ENCODE measurements at regions not wholly inside any gene's neighbourhood (a gene's known extent, or its start where the extent isn't known, plus 50 kb on each side); places are given as distances from the start of the nearest gene placed in this dataset.

- Mint-ChIP-seq H3K27me3 (peaks cover 65% of the 10 kb centered on the region), H3K27ac (ENCODE audit: low read depth) (no peak overlapping the region)
Observed at GRCh38 chr5:176727528-176727900, 80.2 kb downstream of the TSPAN17 start.

GRCh38 chr5:176727983-176728675, 80.8 kb downstream of the TSPAN17 start:
- ATAC-seq (replicated peaks; ENCODE audit: extremely low read depth, poor library complexity, severe bottlenecking) (no peak), DNase-seq (ENCODE audit: low spot score in 2 of 2) (no peak)
- peaks cover 2% of the 10 kb centered on the region for H3K36me3 Mint-ChIP-seq (ENCODE audit: insufficient read depth)
- H3K4me1 Mint-ChIP-seq = peaks cover 15% of the 10 kb centered on the region
- H3K9me3 Mint-ChIP-seq = no peaks in the 10 kb centered on the region
- H3K4me3 Mint-ChIP-seq = no peak overlapping the region
- peaks cover 72% of the 10 kb centered on the region for H3K27me3 Mint-ChIP-seq
- H3K27ac Mint-ChIP-seq (ENCODE audit: low read depth) = no peak overlapping the region

More at GRCh38 chr5:176727528-176727900, 80.2 kb downstream of the TSPAN17 start:
- H3K4me1 Mint-ChIP-seq = peaks cover 20% of the 10 kb centered on the region
- H3K9me3 Mint-ChIP-seq = no peaks in the 10 kb centered on the region
- H3K36me3 Mint-ChIP-seq (ENCODE audit: insufficient read depth) = peaks cover 2% of the 10 kb centered on the region
- H3K4me3 Mint-ChIP-seq = no peak overlapping the region
- no peak for ATAC-seq (replicated peaks; ENCODE audit: extremely low read depth, poor library complexity, severe bottlenecking)
- no peak for DNase-seq (ENCODE audit: low spot score in 2 of 2)

- Mint-ChIP-seq H3K4me3 (no peak overlapping the region), H3K36me3 (ENCODE audit: insufficient read depth) (no peaks in the 10 kb centered on the region), H3K9me3 (no peaks in the 10 kb centered on the region), H3K27ac (ENCODE audit: low read depth) (no peak overlapping the region), H3K4me1 (peaks cover 8% of the 10 kb centered on the region), H3K27me3 (peaks cover 79% of the 10 kb centered on the region)
- ATAC-seq (replicated peaks; ENCODE audit: extremely low read depth, poor library complexity, severe bottlenecking) = no peak
- no peak for DNase-seq (ENCODE audit: low spot score in 2 of 2)
Observed at GRCh38 chr5:176728831-176729251, 81.5 kb upstream of the UNC5A start.

GRCh38 chr5:176730815-176731475, 79.4 kb upstream of the UNC5A start:
- peaks cover 86% of the 10 kb centered on the region for H3K27me3 Mint-ChIP-seq
- no peak overlapping the region for H3K27ac Mint-ChIP-seq (ENCODE audit: low read depth)
- no peaks in the 10 kb centered on the region for H3K9me3 Mint-ChIP-seq
- no peaks in the 10 kb centered on the region for H3K4me1 Mint-ChIP-seq
- ATAC-seq (replicated peaks; ENCODE audit: extremely low read depth, poor library complexity, severe bottlenecking) = no peak
- no peaks in the 10 kb centered on the region for H3K36me3 Mint-ChIP-seq (ENCODE audit: insufficient read depth)
- H3K4me3 Mint-ChIP-seq = no peak overlapping the region
- DNase-seq (ENCODE audit: low spot score in 2 of 2) = no peak

- no peaks in the 10 kb centered on the region for H3K9me3 Mint-ChIP-seq
- ATAC-seq (replicated peaks; ENCODE audit: extremely low read depth, poor library complexity, severe bottlenecking) (no peak), DNase-seq (ENCODE audit: low spot score in 2 of 2) (no peak)
- H3K36me3 Mint-ChIP-seq (ENCODE audit: insufficient read depth) = no peaks in the 10 kb centered on the region
- no peak overlapping the region for H3K27ac Mint-ChIP-seq (ENCODE audit: low read depth)
- no peak overlapping the region for H3K4me3 Mint-ChIP-seq
- peaks cover 89% of the 10 kb centered on the region for H3K27me3 Mint-ChIP-seq
- H3K4me1 Mint-ChIP-seq = no peaks in the 10 kb centered on the region
Observed at GRCh38 chr5:176731506-176732160, 78.7 kb upstream of the UNC5A start.

- no peaks in the 10 kb centered on the region for H3K4me1 Mint-ChIP-seq
- H3K27me3 Mint-ChIP-seq = peaks cover 89% of the 10 kb centered on the region
- H3K9me3 Mint-ChIP-seq = no peaks in the 10 kb centered on the region
- no peak overlapping the region for H3K27ac Mint-ChIP-seq (ENCODE audit: low read depth)
- DNase-seq (ENCODE audit: low spot score in 2 of 2) (no peak), ATAC-seq (replicated peaks; ENCODE audit: extremely low read depth, poor library complexity, severe bottlenecking) (no peak)
- no peak overlapping the region for H3K4me3 Mint-ChIP-seq
- no peaks in the 10 kb centered on the region for H3K36me3 Mint-ChIP-seq (ENCODE audit: insufficient read depth)
Observed at GRCh38 chr5:176732306-176732705, 78.1 kb upstream of the UNC5A start.

GRCh38 chr5:176732736-176733405, 77.5 kb upstream of the UNC5A start:
- Mint-ChIP-seq H3K27ac (ENCODE audit: low read depth) (no peak overlapping the region), H3K4me3 (no peak overlapping the region), H3K27me3 (peaks cover 88% of the 10 kb centered on the region), H3K36me3 (ENCODE audit: insufficient read depth) (no peaks in the 10 kb centered on the region), H3K4me1 (no peaks in the 10 kb centered on the region), H3K9me3 (no peaks in the 10 kb centered on the region)
- DNase-seq (ENCODE audit: low spot score in 2 of 2) (no peak), ATAC-seq (replicated peaks; ENCODE audit: extremely low read depth, poor library complexity, severe bottlenecking) (no peak)

- ATAC-seq (replicated peaks; ENCODE audit: extremely low read depth, poor library complexity, severe bottlenecking) (no peak), DNase-seq (ENCODE audit: low spot score in 2 of 2) (no peak)
- H3K9me3 Mint-ChIP-seq = no peaks in the 10 kb centered on the region
- H3K36me3 Mint-ChIP-seq (ENCODE audit: insufficient read depth) = no peaks in the 10 kb centered on the region
- H3K4me3 Mint-ChIP-seq = no peak overlapping the region
- no peaks in the 10 kb centered on the region for H3K4me1 Mint-ChIP-seq
- no peak overlapping the region for H3K27ac Mint-ChIP-seq (ENCODE audit: low read depth)
- peaks cover 88% of the 10 kb centered on the region for H3K27me3 Mint-ChIP-seq
Observed at GRCh38 chr5:176733406-176734262, 76.7 kb upstream of the UNC5A start.

GRCh38 chr5:176734756-176735342, 75.5 kb upstream of the UNC5A start:
- no peaks in the 10 kb centered on the region for H3K36me3 Mint-ChIP-seq (ENCODE audit: insufficient read depth)
- DNase-seq (ENCODE audit: low spot score in 2 of 2) (no peak), ATAC-seq (replicated peaks; ENCODE audit: extremely low read depth, poor library complexity, severe bottlenecking) (no peak)
- H3K27ac Mint-ChIP-seq (ENCODE audit: low read depth) = no peak overlapping the region
- H3K4me3 Mint-ChIP-seq = no peak overlapping the region
- no peaks in the 10 kb centered on the region for H3K9me3 Mint-ChIP-seq
- no peaks in the 10 kb centered on the region for H3K4me1 Mint-ChIP-seq
- H3K27me3 Mint-ChIP-seq = peaks cover 88% of the 10 kb centered on the region

- no peaks in the 10 kb centered on the region for H3K36me3 Mint-ChIP-seq (ENCODE audit: insufficient read depth)
- peaks cover 91% of the 10 kb centered on the region for H3K27me3 Mint-ChIP-seq
- no peak overlapping the region for H3K27ac Mint-ChIP-seq (ENCODE audit: low read depth)
- DNase-seq (ENCODE audit: low spot score in 2 of 2) (no peak), ATAC-seq (replicated peaks; ENCODE audit: extremely low read depth, poor library complexity, severe bottlenecking) (no peak)
- no peaks in the 10 kb centered on the region for H3K4me1 Mint-ChIP-seq
- no peaks in the 10 kb centered on the region for H3K9me3 Mint-ChIP-seq
- H3K4me3 Mint-ChIP-seq = no peak overlapping the region
Observed at GRCh38 chr5:176735383-176736265, 74.7 kb upstream of the UNC5A start.

GRCh38 chr5:176736301-176736930, 73.9 kb upstream of the UNC5A start:
- Mint-ChIP-seq H3K27me3 (peaks cover 91% of the 10 kb centered on the region), H3K4me3 (no peak overlapping the region), H3K36me3 (ENCODE audit: insufficient read depth) (no peaks in the 10 kb centered on the region), H3K27ac (ENCODE audit: low read depth) (no peak overlapping the region), H3K4me1 (no peaks in the 10 kb centered on the region), H3K9me3 (no peaks in the 10 kb centered on the region)
- DNase-seq (ENCODE audit: low spot score in 2 of 2) (no peak), ATAC-seq (replicated peaks; ENCODE audit: extremely low read depth, poor library complexity, severe bottlenecking) (no peak)

Measured in central memory CD8-positive, alpha-beta T cell (primary cell).